MCF 10A (cell line): ENCODE measurements at regions not wholly inside any gene's neighbourhood (a gene's known extent, or its start where the extent isn't known, plus 50 kb on each side); places are given as distances from the start of the nearest gene placed in this dataset.

ENCODE experiments used
- BruUV-seq: library from RNA; stranded (reverse); fragments of 400-500 nt; replicated peaks from 2 replicates; lab custom pipeline; 2021; lab: Mats Ljungman, UMichigan
- CTCF ChIA-PET: fragments of 300-600 bp; sonication (Branson Sonifier 250); formaldehyde crosslinking; extraction: SDS; loops from one replicate; lab custom pipeline; 2021; ENCODE audit warnings: antibody characterized with exemption, inconsistent platforms; lab: Yijun Ruan, JAX
- POLR2A ChIA-PET: fragments of 300-600, 350-650 bp; sonication (Branson Sonifier 250); formaldehyde crosslinking; extraction: SDS; loops from one replicate; lab custom pipeline; 2020; ENCODE audit warnings: antibody characterized with exemption, inconsistent platforms; lab: Yijun Ruan, JAX
- DNase-seq: peaks from one replicate; pipeline ENCODE4 v3.0.0-alpha.2; 2018; ENCODE audit not compliant: unreplicated experiment
- H3K27ac Mint-ChIP-seq: one replicate; pipeline ENCODE4 v1.8.0; 2022; ENCODE audit warnings: mild to moderate bottlenecking, low read depth, mixed read lengths; ENCODE audit not compliant: unreplicated experiment
- H3K27me3 Mint-ChIP-seq: one replicate; pipeline ENCODE4 v1.8.0; 2022; ENCODE audit warnings: mixed read lengths; ENCODE audit not compliant: insufficient read depth, unreplicated experiment
- H3K36me3 Mint-ChIP-seq: one replicate; pipeline ENCODE4 v1.8.0; 2022; ENCODE audit warnings: mild to moderate bottlenecking, moderate library complexity, mixed read lengths; ENCODE audit not compliant: insufficient read depth, unreplicated experiment
- H3K4me1 Mint-ChIP-seq: one replicate; pipeline ENCODE4 v1.8.0; 2022; ENCODE audit warnings: mixed read lengths; ENCODE audit not compliant: insufficient read depth, unreplicated experiment
- H3K4me3 Mint-ChIP-seq: one replicate; pipeline ENCODE4 v1.8.0; 2022; ENCODE audit warnings: mild to moderate bottlenecking, moderate library complexity, mixed read lengths; ENCODE audit not compliant: unreplicated experiment
- H3K9me3 Mint-ChIP-seq: one replicate; pipeline ENCODE4 v1.8.0; 2022; ENCODE audit warnings: mixed read lengths; ENCODE audit not compliant: unreplicated experiment
- intact Hi-C: fragments of 100-400 bp; cut with micrococcal nuclease; formaldehyde crosslinking; loops from 2 replicates; pipeline ENCODE4 v1.14.1; 2022
- TF ChIP-seq, protein P1 (sequence below): fragments of 200-600 bp; IDR thresholded peaks from one replicate; pipeline ENCODE4 v1.8.0; 2022; ENCODE audit warnings: antibody characterized with exemption, mild to moderate bottlenecking; ENCODE audit not compliant: unreplicated experiment

DNA sequence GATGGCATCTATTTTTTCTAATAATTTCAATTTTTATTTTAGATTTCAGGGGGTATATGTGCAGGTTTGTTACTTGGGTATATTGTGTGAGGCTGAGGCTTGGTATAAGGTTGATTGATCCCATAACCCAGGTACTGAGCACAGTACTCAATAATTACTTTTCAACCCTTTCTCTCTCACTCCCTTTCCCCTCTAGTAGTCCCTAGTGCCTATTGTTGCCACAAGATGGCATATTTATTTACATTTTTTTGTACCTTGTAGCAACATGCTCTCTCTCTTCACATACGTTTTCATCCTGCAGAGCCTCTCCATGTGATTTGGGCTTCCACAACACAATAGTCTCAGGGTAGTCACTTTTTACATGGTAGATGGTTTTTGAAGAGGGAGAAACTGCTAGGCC is 172.0 kb downstream of the ATOH1 start:
- H3K9me3 Mint-ChIP-seq = no peaks in the 10 kb centered on the region
- no peaks in the 10 kb centered on the region for H3K27me3 Mint-ChIP-seq
- TF ChIP-seq, protein P1, sequence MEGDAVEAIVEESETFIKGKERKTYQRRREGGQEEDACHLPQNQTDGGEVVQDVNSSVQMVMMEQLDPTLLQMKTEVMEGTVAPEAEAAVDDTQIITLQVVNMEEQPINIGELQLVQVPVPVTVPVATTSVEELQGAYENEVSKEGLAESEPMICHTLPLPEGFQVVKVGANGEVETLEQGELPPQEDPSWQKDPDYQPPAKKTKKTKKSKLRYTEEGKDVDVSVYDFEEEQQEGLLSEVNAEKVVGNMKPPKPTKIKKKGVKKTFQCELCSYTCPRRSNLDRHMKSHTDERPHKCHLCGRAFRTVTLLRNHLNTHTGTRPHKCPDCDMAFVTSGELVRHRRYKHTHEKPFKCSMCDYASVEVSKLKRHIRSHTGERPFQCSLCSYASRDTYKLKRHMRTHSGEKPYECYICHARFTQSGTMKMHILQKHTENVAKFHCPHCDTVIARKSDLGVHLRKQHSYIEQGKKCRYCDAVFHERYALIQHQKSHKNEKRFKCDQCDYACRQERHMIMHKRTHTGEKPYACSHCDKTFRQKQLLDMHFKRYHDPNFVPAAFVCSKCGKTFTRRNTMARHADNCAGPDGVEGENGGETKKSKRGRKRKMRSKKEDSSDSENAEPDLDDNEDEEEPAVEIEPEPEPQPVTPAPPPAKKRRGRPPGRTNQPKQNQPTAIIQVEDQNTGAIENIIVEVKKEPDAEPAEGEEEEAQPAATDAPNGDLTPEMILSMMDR = no peak
- intact Hi-C loops = no loop called here
- ChIA-PET POLR2A (no interaction called here), CTCF (no interaction called here)
- peak; percentile 1 for DNase-seq
- H3K27ac Mint-ChIP-seq = no peak overlapping the region
- H3K36me3 Mint-ChIP-seq = no peaks in the 10 kb centered on the region
- H3K4me3 Mint-ChIP-seq = no peak overlapping the region
- no TSS peak for BruUV-seq
- H3K4me1 Mint-ChIP-seq = no peaks in the 10 kb centered on the region

DNA sequence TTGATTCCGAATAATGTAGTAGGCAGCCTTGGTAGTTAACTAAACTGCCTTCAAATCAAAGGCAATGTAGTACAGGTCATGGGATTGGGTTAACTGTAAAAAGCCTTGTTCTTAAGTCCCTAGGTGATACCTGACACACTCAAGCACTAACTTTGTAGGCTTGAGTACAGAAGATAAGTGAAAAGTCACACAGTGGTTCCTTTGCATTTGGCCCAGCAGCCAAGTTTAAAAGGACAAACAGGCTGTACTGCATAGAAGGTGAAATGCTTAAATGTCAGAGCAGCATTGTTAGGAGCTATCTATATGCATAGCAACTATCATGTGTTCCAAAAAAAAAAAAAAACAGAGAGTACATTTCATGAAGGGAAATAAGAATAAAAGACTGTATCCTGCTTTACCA is 178.4 kb downstream of the ATOH1 start:
- TF ChIP-seq, protein P1 = no peak
- H3K36me3 Mint-ChIP-seq = no peaks in the 10 kb centered on the region
- no peaks in the 10 kb centered on the region for H3K9me3 Mint-ChIP-seq
- H3K27ac Mint-ChIP-seq = no peak overlapping the region
- ChIA-PET CTCF (interaction anchor here (0.7 to 1.1 kb wide), 2 partner anchors 20 to 383 kb away, joined by 3 to 4 read pairs; no protein-coding TSS in a partner anchor), POLR2A (no interaction called here)
- H3K4me3 Mint-ChIP-seq = no peak overlapping the region
- no peaks in the 10 kb centered on the region for H3K4me1 Mint-ChIP-seq
- intact Hi-C loops = no loop called here
- no peaks in the 10 kb centered on the region for H3K27me3 Mint-ChIP-seq
- BruUV-seq = no TSS peak
- no peak for DNase-seq

DNA sequence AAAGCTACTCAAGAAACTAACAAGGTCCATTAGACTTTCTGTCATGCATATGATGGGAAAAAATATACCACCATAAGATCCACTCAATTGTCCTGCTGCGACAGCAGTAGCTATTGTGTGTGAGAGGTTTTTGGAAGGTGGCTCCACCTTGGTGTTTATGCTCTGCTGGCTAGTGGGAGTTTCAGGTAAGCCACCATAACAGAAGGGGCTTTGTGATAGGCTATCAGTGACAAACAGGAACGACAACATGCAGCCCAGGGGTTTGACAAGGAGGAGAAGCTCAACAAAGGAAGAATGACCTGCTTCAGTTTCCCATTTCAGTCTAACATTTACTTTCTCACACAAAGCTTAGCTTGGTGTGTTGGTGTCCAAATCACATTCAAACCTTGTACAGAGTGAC is 182.6 kb downstream of the ATOH1 start:
- TF ChIP-seq, protein P1 = no peak
- ChIA-PET CTCF (interaction anchor here (0.7 kb wide), 1 partner anchor 94 kb away, joined by 3 read pairs; no protein-coding TSS in a partner anchor), POLR2A (interaction anchor here (0.6 kb wide), 1 partner anchor 39 kb away, joined by 3 read pairs; no protein-coding TSS in a partner anchor)
- Mint-ChIP-seq H3K4me3 (no peak overlapping the region), H3K4me1 (no peaks in the 10 kb centered on the region), H3K9me3 (no peaks in the 10 kb centered on the region), H3K36me3 (no peaks in the 10 kb centered on the region), H3K27me3 (no peaks in the 10 kb centered on the region), H3K27ac (no peak overlapping the region)
- intact Hi-C loops = no loop called here
- no TSS peak for BruUV-seq
- DNase-seq = no peak

DNA sequence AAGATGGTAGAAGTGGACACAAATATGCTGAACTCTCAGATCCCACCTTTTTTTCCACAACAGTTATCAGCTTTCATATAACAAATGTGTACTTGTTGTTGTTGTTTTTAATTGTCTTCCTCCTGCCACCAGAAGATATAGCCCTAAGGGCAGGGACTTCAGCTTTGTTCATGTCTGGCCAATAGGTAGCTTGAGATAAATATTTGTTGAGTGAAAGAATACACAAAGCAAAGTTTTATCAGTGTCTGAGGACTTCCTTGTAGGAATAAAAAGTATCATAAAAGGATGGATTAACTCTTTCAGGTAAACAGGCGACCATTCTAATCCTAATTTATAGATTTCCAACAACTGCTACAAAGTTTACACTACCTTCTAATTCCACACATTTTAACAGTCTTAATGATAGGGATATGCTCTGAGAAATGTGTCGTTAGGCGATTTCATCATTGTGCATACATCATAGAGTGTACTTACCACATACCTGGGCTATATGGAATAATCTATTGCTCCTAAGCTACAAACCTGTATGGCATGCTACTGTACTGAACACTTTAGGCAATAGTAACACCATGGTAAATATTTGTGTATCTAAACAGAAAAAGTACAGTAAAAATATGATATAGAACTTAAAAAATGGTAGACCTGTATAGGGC is 186.1 kb downstream of the ATOH1 start:
- Mint-ChIP-seq H3K36me3 (no peaks in the 10 kb centered on the region), H3K4me3 (no peak overlapping the region), H3K27me3 (no peaks in the 10 kb centered on the region), H3K9me3 (no peaks in the 10 kb centered on the region), H3K27ac (no peak overlapping the region), H3K4me1 (no peaks in the 10 kb centered on the region)
- BruUV-seq = no TSS peak
- TF ChIP-seq, protein P1 = no peak
- no peak for DNase-seq
- intact Hi-C loops = no loop called here
- CTCF ChIA-PET = interaction anchor here (0.6 kb wide), 1 partner anchor 438 kb away, joined by 3 read pairs; no protein-coding TSS in a partner anchor
- POLR2A ChIA-PET = no interaction called here
